WERI-Rb-1 (cell line): ENCODE measurements at regions not wholly inside any gene's neighbourhood (a gene's known extent, or its start where the extent isn't known, plus 50 kb on each side); places are given as distances from the start of the nearest gene placed in this dataset.

Experiments
- DNase-seq: peaks from one replicate; pipeline ENCODE4 v3.0.0-alpha.2; 2020
- H3K27ac ChIP-seq: fragments of 250-450 bp; sonication (Bioruptor Pico); 2 replicates; pipeline ENCODE4 v1.5.1; 2020; ENCODE audit warnings: mild to moderate bottlenecking, moderate library complexity
- H3K27me3 ChIP-seq: fragments of 250-450 bp; sonication (Bioruptor Pico); 2 replicates; pipeline ENCODE4 v1.5.1; 2021; ENCODE audit warnings: mild to moderate bottlenecking, low read depth, moderate library complexity; ENCODE audit not compliant: insufficient read depth, severe bottlenecking
- H3K36me3 ChIP-seq: fragments of 250-450 bp; sonication (Bioruptor Pico); 2 replicates; pipeline ENCODE4 v1.5.1; 2020; ENCODE audit warnings: mild to moderate bottlenecking, moderate library complexity
- H3K4me3 ChIP-seq: 2 replicates; pipeline ENCODE4 v1.5.1; 2011; ENCODE audit warnings: low read depth, mild to moderate bottlenecking, control low read depth, low read length
- H3K9me3 ChIP-seq: fragments of 250-450 bp; sonication (Bioruptor Pico); 2 replicates; pipeline ENCODE4 v1.5.1; 2021; ENCODE audit warnings: mild to moderate bottlenecking, moderate library complexity; ENCODE audit not compliant: severe bottlenecking
- TF ChIP-seq, protein P1 (sequence below): IDR thresholded peaks from 2 replicates; pipeline ENCODE4 v1.5.1; 2011; ENCODE audit warnings: low read depth, mild to moderate bottlenecking, control low read depth, inconsistent platforms, low read length

DNA sequence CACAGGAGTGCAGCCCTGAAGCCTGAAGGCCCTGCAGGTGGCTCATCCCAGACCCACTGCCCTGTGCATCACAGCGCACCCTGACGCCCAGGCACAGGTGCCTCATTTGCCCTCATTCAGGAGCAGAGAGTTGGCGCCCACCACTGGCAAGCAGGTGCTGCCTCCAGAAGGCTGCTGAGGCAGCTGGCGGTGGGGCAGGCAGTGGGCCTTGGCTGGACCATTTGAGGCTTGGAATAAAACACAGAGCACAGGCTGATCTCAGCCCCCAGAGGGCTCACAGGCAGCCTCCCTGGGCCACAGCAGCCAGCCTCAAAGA, 1151.9 kb downstream of the BRD1 start:
- Histone ChIP-seq H3K27ac (no peak overlapping the region), H3K9me3 (peaks cover 5% of the 10 kb centered on the region), H3K36me3 (peaks cover 6% of the 10 kb centered on the region; the same call in 1 of the 2 replicates), H3K4me3 (no peak overlapping the region), H3K27me3 (no peaks in the 10 kb centered on the region)
- DNase-seq, result no peak
- TF ChIP-seq, protein P1, sequence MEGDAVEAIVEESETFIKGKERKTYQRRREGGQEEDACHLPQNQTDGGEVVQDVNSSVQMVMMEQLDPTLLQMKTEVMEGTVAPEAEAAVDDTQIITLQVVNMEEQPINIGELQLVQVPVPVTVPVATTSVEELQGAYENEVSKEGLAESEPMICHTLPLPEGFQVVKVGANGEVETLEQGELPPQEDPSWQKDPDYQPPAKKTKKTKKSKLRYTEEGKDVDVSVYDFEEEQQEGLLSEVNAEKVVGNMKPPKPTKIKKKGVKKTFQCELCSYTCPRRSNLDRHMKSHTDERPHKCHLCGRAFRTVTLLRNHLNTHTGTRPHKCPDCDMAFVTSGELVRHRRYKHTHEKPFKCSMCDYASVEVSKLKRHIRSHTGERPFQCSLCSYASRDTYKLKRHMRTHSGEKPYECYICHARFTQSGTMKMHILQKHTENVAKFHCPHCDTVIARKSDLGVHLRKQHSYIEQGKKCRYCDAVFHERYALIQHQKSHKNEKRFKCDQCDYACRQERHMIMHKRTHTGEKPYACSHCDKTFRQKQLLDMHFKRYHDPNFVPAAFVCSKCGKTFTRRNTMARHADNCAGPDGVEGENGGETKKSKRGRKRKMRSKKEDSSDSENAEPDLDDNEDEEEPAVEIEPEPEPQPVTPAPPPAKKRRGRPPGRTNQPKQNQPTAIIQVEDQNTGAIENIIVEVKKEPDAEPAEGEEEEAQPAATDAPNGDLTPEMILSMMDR, result no peak

DNA sequence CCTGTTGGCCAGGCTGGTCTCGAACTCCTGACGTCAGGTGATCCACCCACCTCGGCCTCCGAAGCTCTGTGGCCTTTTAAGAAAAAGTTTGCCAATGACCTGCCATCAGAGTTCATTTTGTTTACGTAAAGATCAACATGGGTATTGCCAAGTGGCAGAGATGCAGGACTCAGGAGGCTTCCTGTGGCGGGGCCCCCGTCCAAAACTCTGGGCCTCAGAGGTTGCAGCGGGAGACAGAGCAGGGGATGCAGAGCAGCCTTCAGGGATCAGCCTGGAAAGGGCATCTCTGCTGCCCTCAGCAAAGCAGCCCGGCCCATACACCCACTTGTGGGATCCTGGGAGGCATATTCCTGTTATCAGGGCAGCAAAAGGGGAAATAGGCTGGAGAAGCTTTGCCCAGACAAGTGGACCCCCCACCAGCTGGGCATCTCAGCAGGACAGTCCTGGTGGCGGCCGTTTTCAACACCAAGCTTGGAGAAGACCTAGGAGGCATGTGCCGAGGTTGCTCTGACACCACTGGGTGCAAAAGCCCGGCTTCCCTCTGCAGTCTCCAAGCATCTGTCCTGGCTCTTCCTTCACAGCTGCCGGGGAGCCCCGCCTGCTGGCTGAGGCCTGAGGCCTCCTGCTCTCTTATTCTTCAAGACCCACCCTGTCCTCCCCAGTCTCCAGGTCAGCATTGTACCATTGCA, 1152.4 kb downstream of the BRD1 start:
- TF ChIP-seq, protein P1, result no peak
- no peak for DNase-seq
- no peaks in the 10 kb centered on the region for H3K27me3 ChIP-seq
- no peak overlapping the region for H3K27ac ChIP-seq
- peaks cover 5% of the 10 kb centered on the region for H3K9me3 ChIP-seq
- H3K36me3 ChIP-seq, result peaks cover 6% of the 10 kb centered on the region; the same call in 1 of the 2 replicates
- no peak overlapping the region for H3K4me3 ChIP-seq

DNA sequence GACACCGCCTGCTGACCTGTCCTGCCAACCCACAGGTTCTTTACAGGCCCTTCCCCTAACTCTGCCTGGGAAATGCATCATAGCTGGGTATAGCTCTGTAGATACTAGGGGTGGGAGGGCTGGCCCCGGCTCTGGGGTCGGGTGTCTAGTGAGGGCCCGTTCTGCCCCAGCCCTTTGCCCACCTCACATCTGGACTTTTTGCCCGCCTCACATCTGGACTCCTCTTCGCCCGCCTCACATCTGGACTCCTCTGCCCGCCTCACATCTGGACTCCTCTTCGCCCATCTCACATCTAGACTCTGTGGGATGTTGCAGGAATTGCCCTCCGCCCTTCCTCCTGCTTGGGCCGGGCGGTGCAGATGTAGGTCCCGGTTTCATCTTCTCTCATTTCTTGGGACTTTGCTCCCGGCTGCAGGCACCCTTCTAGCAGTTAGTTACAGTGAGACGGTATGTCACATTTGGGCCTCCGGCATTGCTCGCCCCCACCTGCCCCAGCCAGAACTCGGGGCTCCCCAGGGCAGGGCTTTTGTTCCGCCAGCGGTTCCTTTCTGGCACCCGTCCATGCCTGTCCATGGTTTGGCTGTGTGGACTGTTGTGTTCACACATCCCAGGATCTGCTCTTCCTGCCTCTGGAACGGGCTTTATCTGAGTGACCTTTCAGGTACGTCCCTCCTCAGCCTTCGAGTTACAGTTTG, 1153.7 kb downstream of the BRD1 start:
- Histone ChIP-seq H3K36me3 (peaks cover 6% of the 10 kb centered on the region; the same call in 1 of the 2 replicates), H3K27ac (no peak overlapping the region), H3K27me3 (no peaks in the 10 kb centered on the region), H3K4me3 (no peak overlapping the region), H3K9me3 (peaks cover 5% of the 10 kb centered on the region)
- TF ChIP-seq, protein P1, result no peak
- DNase-seq, result no peak

DNA sequence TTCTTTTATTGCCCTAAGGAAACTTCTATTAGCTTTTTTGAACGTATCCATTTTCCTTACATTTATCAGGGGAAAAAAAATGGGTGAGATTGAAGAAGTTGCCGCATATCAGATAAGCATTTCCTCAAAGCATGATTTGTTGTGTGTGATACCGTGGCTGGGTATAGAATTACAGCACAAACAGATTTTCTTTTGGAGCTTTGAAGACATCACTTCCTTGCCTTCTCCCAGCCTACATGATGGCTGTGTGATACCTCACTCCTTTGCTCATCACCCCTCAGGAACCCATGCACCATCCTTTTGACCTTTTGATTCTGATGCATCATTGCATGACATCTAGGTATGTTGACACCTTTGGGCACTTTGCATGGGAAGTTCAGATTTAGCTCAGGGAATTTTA, 1155.3 kb downstream of the BRD1 start:
- Histone ChIP-seq H3K4me3 (no peak overlapping the region), H3K9me3 (peaks cover 5% of the 10 kb centered on the region), H3K36me3 (peaks cover 6% of the 10 kb centered on the region; the same call in 1 of the 2 replicates), H3K27me3 (no peaks in the 10 kb centered on the region), H3K27ac (no peak overlapping the region)
- no peak for DNase-seq
- TF ChIP-seq, protein P1, result no peak

DNA sequence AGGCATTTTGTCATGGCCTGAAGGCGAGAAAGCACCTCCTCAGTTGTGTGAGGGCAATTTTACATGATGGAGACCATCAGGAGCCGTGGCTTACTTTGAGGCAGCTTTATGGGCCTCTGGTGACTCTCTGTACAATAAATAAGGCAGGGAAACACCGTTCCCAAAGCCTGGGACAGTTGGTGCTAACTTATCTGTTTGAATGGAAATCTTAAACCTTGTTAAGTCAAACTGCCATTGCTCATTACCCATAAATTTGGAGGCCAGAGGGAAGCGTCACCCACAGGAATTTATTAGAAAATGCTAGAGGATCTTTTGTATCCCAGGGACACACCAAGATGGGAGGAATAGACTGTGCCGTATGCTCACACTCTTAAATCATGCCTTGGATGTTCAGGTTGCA, 1156.9 kb downstream of the BRD1 start:
- TF ChIP-seq, protein P1, result no peak
- no peak for DNase-seq

More for the DNA sequence above, 1156.9 kb downstream of the BRD1 start:
- Histone ChIP-seq H3K27ac (no peak overlapping the region), H3K4me3 (no peak overlapping the region), H3K27me3 (no peaks in the 10 kb centered on the region), H3K36me3 (peaks cover 6% of the 10 kb centered on the region; the same call in 1 of the 2 replicates), H3K9me3 (peaks cover 5% of the 10 kb centered on the region)
